H9 (cell line): ENCODE measurements at regions not wholly inside any gene's neighbourhood (a gene's known extent, or its start where the extent isn't known, plus 50 kb on each side); places are given as distances from the start of the nearest gene placed in this dataset.
A peak's percentile ranks its signal among the peaks of the same experiment; 100 is the strongest.

Source experiments
- DNase-seq: peaks from one replicate; pipeline ENCODE4 v3.0.0-alpha.2; 2017
- H2AFZ ChIP-seq: one replicate; pipeline ENCODE4 v1.6.1; 2013; ENCODE audit warnings: mild to moderate bottlenecking, low read length, control low read depth, moderate library complexity
- H2AK5ac ChIP-seq: 2 replicates; pipeline ENCODE4 v1.6.1; 2013; ENCODE audit warnings: low read length, control low read depth, mixed read lengths; ENCODE audit not compliant: insufficient read length
- H2BK120ac ChIP-seq: one replicate; pipeline ENCODE4 v1.6.1; 2013; ENCODE audit warnings: low read depth, mild to moderate bottlenecking, low read length, control low read depth, inconsistent platforms; ENCODE audit not compliant: poor library complexity, severe bottlenecking
- H2BK12ac ChIP-seq: 2 replicates; pipeline ENCODE4 v1.6.1; 2013; ENCODE audit warnings: low read length, control low read depth, mixed read lengths, low read depth; ENCODE audit not compliant: insufficient read length
- H2BK15ac ChIP-seq: 2 replicates; pipeline ENCODE4 v1.6.1; 2013; ENCODE audit warnings: low read depth, low read length, control low read depth
- H2BK20ac ChIP-seq: one replicate; pipeline ENCODE4 v1.6.1; 2013; ENCODE audit warnings: low read depth, mild to moderate bottlenecking, low read length, control low read depth, inconsistent platforms; ENCODE audit not compliant: poor library complexity, severe bottlenecking
- H2BK5ac ChIP-seq: 2 replicates; pipeline ENCODE4 v1.6.1; 2013; ENCODE audit warnings: low read length, control low read depth, mixed read lengths; ENCODE audit not compliant: insufficient read length
- H3K14ac ChIP-seq: 2 replicates; pipeline ENCODE4 v1.6.1; 2013; ENCODE audit warnings: low read length, control low read depth; ENCODE audit not compliant: insufficient read depth
- H3K18ac ChIP-seq: 2 replicates; pipeline ENCODE4 v1.6.1; 2013; ENCODE audit warnings: low read depth, mild to moderate bottlenecking, mixed read lengths, low read length, control low read depth; ENCODE audit not compliant: insufficient read length
- H3K23ac ChIP-seq: 2 replicates; pipeline ENCODE4 v1.6.1; 2013; ENCODE audit warnings: low read length, control low read depth, mixed read lengths, low read depth; ENCODE audit not compliant: insufficient read length
- H3K23me2 ChIP-seq: 2 replicates; pipeline ENCODE4 v1.6.1; 2013; ENCODE audit warnings: low read depth, mild to moderate bottlenecking, mixed read lengths, low read length, control low read depth; ENCODE audit not compliant: insufficient read length, poor library complexity, severe bottlenecking
- H3K27ac ChIP-seq: 2 replicates; pipeline ENCODE4 v1.5.1; 2013; ENCODE audit warnings: low read length, control low read depth, mixed read lengths, low read depth; ENCODE audit not compliant: insufficient read length
- H3K27me3 ChIP-seq: 2 replicates; pipeline ENCODE4 v1.6.1; 2013; ENCODE audit warnings: low read length, control low read depth, inconsistent platforms; ENCODE audit not compliant: insufficient read depth
- H3K4ac ChIP-seq: 2 replicates; pipeline ENCODE4 v1.6.1; 2013; ENCODE audit warnings: low read depth, mild to moderate bottlenecking, control low read depth, inconsistent platforms, low read length, moderate library complexity
- H3K4me1 ChIP-seq: 2 replicates; pipeline ENCODE4 v1.6.1; 2013; ENCODE audit warnings: low read length, control low read depth, inconsistent platforms; ENCODE audit not compliant: insufficient read depth
- H3K4me2 ChIP-seq: 2 replicates; pipeline ENCODE4 v1.6.1; 2013; ENCODE audit warnings: low read length, control low read depth, mixed read lengths; ENCODE audit not compliant: insufficient read length, insufficient read depth
- H3K56ac ChIP-seq: 2 replicates; pipeline ENCODE4 v1.6.1; 2013; ENCODE audit warnings: low read depth, mild to moderate bottlenecking, mixed read lengths, low read length, control low read depth; ENCODE audit not compliant: insufficient read length
- H3K79me1 ChIP-seq: 2 replicates; pipeline ENCODE4 v1.6.1; 2013; ENCODE audit warnings: low read depth, mild to moderate bottlenecking, moderate library complexity, low read length, control low read depth, inconsistent platforms; ENCODE audit not compliant: insufficient read depth, poor library complexity, severe bottlenecking
- H3K79me2 ChIP-seq: 2 replicates; pipeline ENCODE4 v1.6.1; 2013; ENCODE audit warnings: low read length, control low read depth, inconsistent platforms; ENCODE audit not compliant: insufficient read depth
- H3K9ac ChIP-seq: 2 replicates; pipeline ENCODE4 v1.6.1; 2013; ENCODE audit warnings: low read length, control low read depth, mixed read lengths; ENCODE audit not compliant: insufficient read length; ENCODE audit errors: extremely low read depth
- H3K9me3 ChIP-seq: one replicate; pipeline ENCODE4 v1.6.1; 2013; ENCODE audit warnings: low read depth, low read length, inconsistent platforms; ENCODE audit not compliant: control insufficient read depth
- H3T11ph ChIP-seq: one replicate; pipeline ENCODE4 v1.6.1; 2013; ENCODE audit warnings: mild to moderate bottlenecking, low read length, control low read depth, inconsistent platforms
- H4K20me1 ChIP-seq: one replicate; pipeline ENCODE4 v1.6.1; 2013; ENCODE audit not compliant: control insufficient read depth, insufficient read length, insufficient read depth
- H4K5ac ChIP-seq: 2 replicates; pipeline ENCODE4 v1.6.1; 2013; ENCODE audit warnings: low read depth, mild to moderate bottlenecking, mixed read lengths, low read length, control low read depth; ENCODE audit not compliant: insufficient read length
- H4K8ac ChIP-seq: replicated peaks from 2 replicates; pipeline ENCODE4 v1.6.1; 2013; ENCODE audit warnings: low read length, control low read depth, mixed read lengths, low read depth; ENCODE audit not compliant: insufficient read length
- H4K91ac ChIP-seq: 2 replicates; pipeline ENCODE4 v1.6.1; 2013; ENCODE audit warnings: low read depth, mild to moderate bottlenecking, moderate library complexity, mixed read lengths, low read length, control low read depth; ENCODE audit not compliant: insufficient read length
- H3K27ac Mint-ChIP-seq, 3 experiments: 2 replicates in 2 of 3; 3 replicates in 1 of 3; pipeline ENCODE4 v1.8.0; 2020 to 2021; ENCODE audit warnings: mixed read lengths in 3 of 3, mild to moderate bottlenecking in 1 of 3, moderate library complexity in 1 of 3
- H3K27me3 Mint-ChIP-seq: 2 replicates; pipeline ENCODE4 v1.8.0; 2021; ENCODE audit warnings: low read depth, mild to moderate bottlenecking, moderate library complexity, mixed read lengths
- H3K36me3 Mint-ChIP-seq, 3 experiments: 2 replicates in 2 of 3; 3 replicates in 1 of 3; pipeline ENCODE4 v1.8.0; 2020 to 2021; ENCODE audit warnings: low read depth in 3 of 3, mixed read lengths in 3 of 3; ENCODE audit not compliant: insufficient read depth in 1 of 3
- H3K4me1 Mint-ChIP-seq, 2 experiments: 2 replicates each; pipeline ENCODE4 v1.8.0; 2020; ENCODE audit warnings: mixed read lengths in 2 of 2
- H3K4me3 Mint-ChIP-seq, 2 experiments: 2 replicates in 1 of 2; 3 replicates in 1 of 2; pipeline ENCODE4 v1.8.0; 2020 to 2021; ENCODE audit warnings: mild to moderate bottlenecking in 2 of 2, mixed read lengths in 2 of 2, moderate library complexity in 1 of 2
- H3K9me3 Mint-ChIP-seq, 2 experiments: 2 replicates in 1 of 2; 3 replicates in 1 of 2; pipeline ENCODE4 v1.8.0; 2020; ENCODE audit warnings: mild to moderate bottlenecking in 2 of 2, mixed read lengths in 2 of 2, moderate library complexity in 1 of 2
- WGBS: extraction: QIAGEN DNeasy Blood & Tissue Kit; methylation state at CpG from one replicate; pipeline ENCODE4 v1.1.7; 2013; ENCODE audit warnings: missing lambda C conversion rate, low lambda C conversion rate, mixed read lengths; ENCODE audit not compliant: insufficient read length; ENCODE audit errors: extremely low coverage; 5-methylcytosine and 5-hydroxymethylcytosine counted together
- TF ChIP-seq, protein P1 (sequence below): fragments of 200-600 bp; sonication (generic); conservative IDR thresholded peaks from 3 replicates; pipeline ENCODE4 v1.8.0; 2021; ENCODE audit warnings: antibody characterized with exemption, mild to moderate bottlenecking

- Histone ChIP-seq H3K4me1 (peaks cover 2% of the 10 kb centered on the region; the same call in 1 of the 2 replicates), H4K20me1 (no peaks in the 10 kb centered on the region), H3K4ac (no peak overlapping the region), H3K4me2 (no peak overlapping the region), H4K91ac (no peak overlapping the region), H3K9me3 (peaks cover 5% of the 10 kb centered on the region), H3K14ac (no peak overlapping the region), H2BK20ac (no peak overlapping the region), H3K27me3 (no peaks in the 10 kb centered on the region), H3K9ac (no peak overlapping the region), H2AFZ (no peak overlapping the region), H3K23ac (no peak overlapping the region), H2BK12ac (no peak overlapping the region), H3K23me2 (no peaks in the 10 kb centered on the region), H3K79me1 (no peaks in the 10 kb centered on the region), H3K56ac (no peak overlapping the region), H4K8ac (no peak overlapping the region), H3K79me2 (no peaks in the 10 kb centered on the region), H3T11ph (no peak overlapping the region), H2BK15ac (no peak overlapping the region), H2BK5ac (no peak overlapping the region), H3K18ac (no peak overlapping the region), H3K27ac (no peak overlapping the region), H4K5ac (no peak overlapping the region), H2BK120ac (no peak overlapping the region), H2AK5ac (no peak overlapping the region)
- Mint-ChIP-seq H3K4me1 (peaks cover 11 to 13% of the 10 kb centered on the region in 2 experiments), H3K9me3 (peaks cover 25 to 35% of the 10 kb centered on the region in 2 experiments), H3K27me3 (no peaks in the 10 kb centered on the region; the same call in 1 of the 2 replicates), H3K27ac (no peak overlapping the region), H3K36me3 (peaks cover 7 to 37% (median 10%) of the 10 kb centered on the region in 3 experiments), H3K4me3 (no peak overlapping the region)
- TF ChIP-seq, protein P1, sequence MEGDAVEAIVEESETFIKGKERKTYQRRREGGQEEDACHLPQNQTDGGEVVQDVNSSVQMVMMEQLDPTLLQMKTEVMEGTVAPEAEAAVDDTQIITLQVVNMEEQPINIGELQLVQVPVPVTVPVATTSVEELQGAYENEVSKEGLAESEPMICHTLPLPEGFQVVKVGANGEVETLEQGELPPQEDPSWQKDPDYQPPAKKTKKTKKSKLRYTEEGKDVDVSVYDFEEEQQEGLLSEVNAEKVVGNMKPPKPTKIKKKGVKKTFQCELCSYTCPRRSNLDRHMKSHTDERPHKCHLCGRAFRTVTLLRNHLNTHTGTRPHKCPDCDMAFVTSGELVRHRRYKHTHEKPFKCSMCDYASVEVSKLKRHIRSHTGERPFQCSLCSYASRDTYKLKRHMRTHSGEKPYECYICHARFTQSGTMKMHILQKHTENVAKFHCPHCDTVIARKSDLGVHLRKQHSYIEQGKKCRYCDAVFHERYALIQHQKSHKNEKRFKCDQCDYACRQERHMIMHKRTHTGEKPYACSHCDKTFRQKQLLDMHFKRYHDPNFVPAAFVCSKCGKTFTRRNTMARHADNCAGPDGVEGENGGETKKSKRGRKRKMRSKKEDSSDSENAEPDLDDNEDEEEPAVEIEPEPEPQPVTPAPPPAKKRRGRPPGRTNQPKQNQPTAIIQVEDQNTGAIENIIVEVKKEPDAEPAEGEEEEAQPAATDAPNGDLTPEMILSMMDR = peak; percentile 87
- no peak for DNase-seq
- no CpG with 5 or more reads among the region's 4 CpGs for WGBS
Observed at GRCh38 chr2:190781604-190782198, 98.9 kb upstream of the GLS start.
